CD4-positive, CD25-positive, alpha-beta regulatory T cell (primary cell): ENCODE measurements at regions not wholly inside any gene's neighbourhood (a gene's known extent, or its start where the extent isn't known, plus 50 kb on each side); places are given as distances from the start of the nearest gene placed in this dataset.
A peak's percentile ranks its signal among the peaks of the same experiment; 100 is the strongest.
"Not testable (repeated sequence)": the region's sequence is repeated elsewhere in the genome, so short reads cannot be mapped to it uniquely, and the experiment has no call there.

Experiments
- ATAC-seq, 2 donors: fragments of 150-1000 bp; cut with Tn5 transposase; one replicate each; pipeline ENCODE4 v1.10.0; 2021; ENCODE audit warnings: low read depth in 2 of 2, moderate number of reproducible peaks in 2 of 2, moderate library complexity in 1 of 2
- DNase-seq, 3 donors: peaks; one replicate each; pipeline versions ENCODE4 v3.0.0 to v3.0.0-alpha.2; 2012 to 2022; ENCODE audit warnings: mixed read lengths in 1 of 3
- H3K27ac ChIP-seq: one replicate; pipeline ENCODE4 v1.7.0; 2013; ENCODE audit warnings: mild to moderate bottlenecking, low read length; ENCODE audit not compliant: insufficient read depth, poor library complexity, severe bottlenecking
- H3K27me3 ChIP-seq: one replicate; pipeline ENCODE4 v1.7.0; 2013; ENCODE audit warnings: low read length; ENCODE audit not compliant: control insufficient read depth, insufficient read depth
- H3K36me3 ChIP-seq: one replicate; pipeline ENCODE4 v1.7.0; 2013; ENCODE audit warnings: mild to moderate bottlenecking, low read length, moderate library complexity; ENCODE audit not compliant: control insufficient read depth, insufficient read depth
- H3K4me1 ChIP-seq: 2 replicates; pipeline ENCODE4 v1.7.0; 2013; ENCODE audit warnings: mild to moderate bottlenecking, low read length; ENCODE audit not compliant: insufficient read depth, control insufficient read depth, poor library complexity, severe bottlenecking
- H3K4me3 ChIP-seq: one replicate; pipeline ENCODE4 v1.7.0; 2013; ENCODE audit warnings: low read depth, mild to moderate bottlenecking, low read length, moderate library complexity
- H3K9me3 ChIP-seq, 2 experiments: 1 replicate in 1 of 2; 2 replicates in 1 of 2; pipeline ENCODE4 v1.7.0; 2013; ENCODE audit warnings: low read length in 2 of 2, mild to moderate bottlenecking in 1 of 2, moderate library complexity in 1 of 2; ENCODE audit not compliant: control insufficient read depth in 2 of 2
- H3K27ac Mint-ChIP-seq, 3 donors: one replicate each; pipeline ENCODE4 v1.8.0; 2020 to 2022; ENCODE audit warnings: mild to moderate bottlenecking in 3 of 3, mixed read lengths in 3 of 3, moderate library complexity in 2 of 3
- H3K27me3 Mint-ChIP-seq: one replicate; pipeline ENCODE4 v1.8.0; 2022; ENCODE audit warnings: mild to moderate bottlenecking, mixed read lengths
- H3K36me3 Mint-ChIP-seq: one replicate; pipeline ENCODE4 v1.8.0; 2020; ENCODE audit warnings: mixed read lengths
- H3K4me1 Mint-ChIP-seq, 4 donors: one replicate each; pipeline ENCODE4 v1.8.0; 2020 to 2022; ENCODE audit warnings: mixed read lengths in 4 of 4, mild to moderate bottlenecking in 1 of 4
- H3K4me3 Mint-ChIP-seq, 4 donors: one replicate each; pipeline ENCODE4 v1.8.0; 2020 to 2022; ENCODE audit warnings: mild to moderate bottlenecking in 4 of 4, mixed read lengths in 4 of 4, moderate library complexity in 3 of 4
- H3K9me3 Mint-ChIP-seq, 7 donors: one replicate each; pipeline ENCODE4 v1.8.0; 2020 to 2022; ENCODE audit warnings: mixed read lengths in 7 of 7, mild to moderate bottlenecking in 3 of 7, moderate library complexity in 2 of 7

GRCh38 chr5:83800201-83800600 lies 79.5 kb upstream of the HAPLN1 start:
- Mint-ChIP-seq H3K9me3 (peaks cover 0 to 5% (median 1%) of the 10 kb centered on the region in 7 donors), H3K27me3 (no peaks in the 10 kb centered on the region), H3K27ac (no peak overlapping the region), H3K4me3 (no peak overlapping the region), H3K4me1 (no peaks in the 10 kb centered on the region), H3K36me3 (no peaks in the 10 kb centered on the region)
- Histone ChIP-seq H3K27ac (no peak overlapping the region), H3K4me1 (no peaks in the 10 kb centered on the region), H3K4me3 (no peak overlapping the region), H3K9me3 (no peaks in the 10 kb centered on the region), H3K27me3 (no peaks in the 10 kb centered on the region), H3K36me3 (no peaks in the 10 kb centered on the region)
- DNase-seq, result no peak
- ATAC-seq, result no peak

- H3K36me3 ChIP-seq, ATAC-seq, H3K4me3 ChIP-seq, H3K4me3 Mint-ChIP-seq, H3K9me3 ChIP-seq, DNase-seq, H3K27ac ChIP-seq, H3K27ac Mint-ChIP-seq, H3K4me1 Mint-ChIP-seq, H3K27me3 Mint-ChIP-seq, H3K9me3 Mint-ChIP-seq, H3K27me3 ChIP-seq, H3K4me1 ChIP-seq, H3K36me3 Mint-ChIP-seq: not testable (repeated sequence)
Observed at GRCh38 chr5:83799020-83799419, 78.4 kb upstream of the HAPLN1 start.

GRCh38 chr5:83789371-83789770 lies 68.7 kb upstream of the HAPLN1 start:
- no peaks in the 10 kb centered on the region for H3K9me3 ChIP-seq
- Mint-ChIP-seq H3K36me3 (no peaks in the 10 kb centered on the region), H3K4me1 (no peaks in the 10 kb centered on the region), H3K4me3 (no peak overlapping the region), H3K27me3 (no peaks in the 10 kb centered on the region), H3K9me3 (peaks cover 0 to 6% (median 0%) of the 10 kb centered on the region in 7 donors), H3K27ac (no peak overlapping the region)
- H3K4me1 ChIP-seq, result no peaks in the 10 kb centered on the region
- no peak overlapping the region for H3K27ac ChIP-seq
- ATAC-seq, result no peak
- H3K36me3 ChIP-seq, result no peaks in the 10 kb centered on the region
- H3K27me3 ChIP-seq, result no peaks in the 10 kb centered on the region
- H3K4me3 ChIP-seq, result no peak overlapping the region
- no peak for DNase-seq

DNA sequence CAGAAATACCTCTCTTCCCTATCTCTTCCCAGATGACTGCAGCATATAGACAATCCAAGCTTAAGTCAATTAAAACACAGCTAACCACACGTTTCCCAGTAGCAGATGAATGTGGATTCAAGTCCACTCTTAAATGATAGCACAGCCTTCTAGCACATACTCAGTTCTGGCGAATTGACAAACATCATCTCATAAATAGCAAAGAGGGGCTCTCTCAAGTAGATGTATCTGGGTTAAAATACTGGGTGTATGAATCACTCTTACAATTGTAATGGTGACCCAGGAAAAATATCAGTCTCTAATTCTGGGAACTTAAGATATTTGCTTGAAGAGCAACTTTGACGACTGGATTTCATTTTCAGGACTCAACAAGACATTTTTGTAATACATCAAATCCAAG lies 67.0 kb upstream of the HAPLN1 start:
- Histone ChIP-seq H3K27me3 (no peaks in the 10 kb centered on the region), H3K27ac (no peak overlapping the region), H3K4me3 (no peak overlapping the region), H3K36me3 (no peaks in the 10 kb centered on the region), H3K9me3 (no peaks in the 10 kb centered on the region), H3K4me1 (no peaks in the 10 kb centered on the region)
- no peak overlapping the region for H3K27ac Mint-ChIP-seq
- no peaks in the 10 kb centered on the region for H3K36me3 Mint-ChIP-seq
- ATAC-seq (no peak), DNase-seq (no peak)
- H3K27me3 Mint-ChIP-seq, result no peaks in the 10 kb centered on the region
- H3K4me1 Mint-ChIP-seq, result no peaks in the 10 kb centered on the region
- H3K4me3 Mint-ChIP-seq, result no peak overlapping the region
- H3K9me3 Mint-ChIP-seq, result peaks cover 0 to 6% (median 0%) of the 10 kb centered on the region in 7 donors

DNA sequence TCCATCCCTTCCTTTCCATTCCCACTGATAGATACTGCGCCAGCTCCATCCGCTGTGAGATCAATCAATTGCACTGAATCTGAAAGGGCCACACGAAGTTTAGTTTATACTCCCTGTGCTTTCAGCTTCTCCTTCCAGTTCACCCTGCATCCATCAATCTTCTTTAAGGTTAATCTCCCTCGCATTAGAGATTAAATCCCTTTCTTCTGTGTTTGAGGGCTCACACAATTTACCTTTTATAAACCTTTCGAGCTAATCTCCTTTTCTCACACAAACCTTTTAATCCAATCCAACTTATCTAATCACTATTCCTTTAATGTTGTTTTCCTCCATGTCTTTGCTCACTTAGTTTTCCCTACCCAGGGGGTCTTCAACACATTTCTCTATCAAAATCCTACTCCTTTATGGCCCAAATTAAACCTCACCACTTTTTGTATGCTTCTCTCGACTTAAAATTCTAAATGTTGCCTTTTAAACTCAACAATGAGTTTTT lies 64.6 kb upstream of the HAPLN1 start:
- H3K27me3 Mint-ChIP-seq, result no peaks in the 10 kb centered on the region
- H3K9me3 ChIP-seq, result no peaks in the 10 kb centered on the region
- H3K27ac ChIP-seq, result no peak overlapping the region
- no peaks in the 10 kb centered on the region for H3K27me3 ChIP-seq
- H3K36me3 Mint-ChIP-seq, result no peaks in the 10 kb centered on the region
- no peaks in the 10 kb centered on the region for H3K4me1 ChIP-seq
- H3K4me3 ChIP-seq, result no peak overlapping the region
- peaks cover 0 to 5% (median 0%) of the 10 kb centered on the region in 7 donors for H3K9me3 Mint-ChIP-seq
- ATAC-seq (no peak), DNase-seq (no peak)
- peak overlapping the region in 1 of 3 donors; percentile 21 for H3K27ac Mint-ChIP-seq
- no peaks in the 10 kb centered on the region for H3K4me1 Mint-ChIP-seq
- H3K4me3 Mint-ChIP-seq, result no peak overlapping the region
- H3K36me3 ChIP-seq, result no peaks in the 10 kb centered on the region

DNA sequence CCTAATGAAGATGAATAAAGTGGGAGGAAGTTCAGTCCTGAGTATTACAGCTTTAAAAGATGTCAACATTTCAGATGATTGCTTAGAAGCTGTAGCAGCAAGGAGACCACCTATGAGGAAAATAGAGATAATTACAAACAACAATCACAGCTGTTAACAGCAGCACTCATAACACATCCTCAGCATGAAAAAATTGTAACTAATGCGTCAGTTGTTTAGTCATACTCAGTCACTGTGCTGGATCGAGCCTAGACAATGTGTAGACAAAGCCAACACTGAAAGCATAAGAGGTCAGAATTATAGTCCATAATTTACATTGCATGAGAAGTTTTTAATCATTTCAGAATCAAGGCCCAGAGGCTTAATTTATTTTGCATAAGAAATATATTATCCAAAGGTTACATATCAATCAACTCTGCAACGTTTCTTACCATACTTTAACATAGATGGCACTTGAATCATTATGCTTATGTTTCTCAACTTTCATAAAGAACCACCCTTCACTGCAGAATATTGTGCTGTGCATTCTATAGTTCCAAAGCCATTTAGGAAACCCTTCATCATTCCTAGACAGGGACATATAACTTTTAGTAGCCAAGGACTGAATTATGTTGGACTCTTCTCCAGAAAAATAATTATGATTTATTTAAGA lies 60.2 kb upstream of the HAPLN1 start:
- no peak overlapping the region for H3K4me3 ChIP-seq
- H3K4me1 ChIP-seq, result no peaks in the 10 kb centered on the region
- H3K4me1 Mint-ChIP-seq, result no peaks in the 10 kb centered on the region
- ATAC-seq (no peak), DNase-seq (no peak)
- H3K27me3 Mint-ChIP-seq, result no peaks in the 10 kb centered on the region
- H3K36me3 ChIP-seq, result no peaks in the 10 kb centered on the region
- no peaks in the 10 kb centered on the region for H3K36me3 Mint-ChIP-seq
- no peaks in the 10 kb centered on the region for H3K27me3 ChIP-seq
- H3K4me3 Mint-ChIP-seq, result no peak overlapping the region
- no peak overlapping the region for H3K27ac ChIP-seq
- H3K9me3 ChIP-seq, result no peaks in the 10 kb centered on the region
- peaks cover 0 to 6% (median 2%) of the 10 kb centered on the region in 7 donors for H3K9me3 Mint-ChIP-seq
- no peak overlapping the region for H3K27ac Mint-ChIP-seq

DNA sequence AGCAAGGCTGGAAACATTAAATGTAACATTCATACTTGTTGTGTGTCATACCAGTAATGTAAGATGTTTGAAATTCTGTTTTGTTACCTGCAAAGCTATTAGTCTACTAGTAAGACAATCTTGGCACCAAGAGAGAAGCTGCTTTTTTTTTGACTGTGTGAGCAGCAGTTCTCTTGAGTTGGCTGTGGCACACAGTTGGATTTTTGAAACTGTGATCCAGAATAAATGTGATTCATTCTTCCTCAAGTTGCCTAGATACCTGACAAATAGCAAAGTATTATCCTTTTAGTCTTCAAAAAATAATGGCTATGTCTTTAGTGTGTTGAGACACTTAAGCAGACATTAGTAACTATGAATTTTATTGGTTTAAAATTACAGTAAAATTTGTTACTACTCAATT lies 57.2 kb upstream of the HAPLN1 start:
- H3K36me3 ChIP-seq, result no peaks in the 10 kb centered on the region
- no peaks in the 10 kb centered on the region for H3K9me3 ChIP-seq
- H3K9me3 Mint-ChIP-seq, result peaks cover 0 to 3% (median 2%) of the 10 kb centered on the region in 7 donors
- no peak for ATAC-seq
- H3K27ac ChIP-seq, result no peak overlapping the region
- H3K27ac Mint-ChIP-seq, result no peak overlapping the region
- no peaks in the 10 kb centered on the region for H3K27me3 ChIP-seq
- H3K4me1 Mint-ChIP-seq, result no peaks in the 10 kb centered on the region
- no peaks in the 10 kb centered on the region for H3K36me3 Mint-ChIP-seq
- no peaks in the 10 kb centered on the region for H3K27me3 Mint-ChIP-seq
- DNase-seq, result no peak
- H3K4me3 ChIP-seq, result no peak overlapping the region
- H3K4me1 ChIP-seq, result no peaks in the 10 kb centered on the region
- H3K4me3 Mint-ChIP-seq, result no peak overlapping the region

- Histone ChIP-seq H3K27me3 (no peaks in the 10 kb centered on the region), H3K9me3 (no peaks in the 10 kb centered on the region), H3K4me3 (no peak overlapping the region), H3K4me1 (no peaks in the 10 kb centered on the region), H3K27ac (no peak overlapping the region), H3K36me3 (no peaks in the 10 kb centered on the region)
- ATAC-seq (no peak), DNase-seq (no peak)
- H3K9me3 Mint-ChIP-seq, result peaks cover 0 to 3% (median 2%) of the 10 kb centered on the region in 7 donors
- no peaks in the 10 kb centered on the region for H3K4me1 Mint-ChIP-seq
- H3K4me3 Mint-ChIP-seq, result no peak overlapping the region
- no peaks in the 10 kb centered on the region for H3K27me3 Mint-ChIP-seq
- H3K36me3 Mint-ChIP-seq, result no peaks in the 10 kb centered on the region
- no peak overlapping the region for H3K27ac Mint-ChIP-seq
Observed at GRCh38 chr5:83776437-83777031, 55.9 kb upstream of the HAPLN1 start.
